ENCODE measurements at regions not wholly inside any gene's neighbourhood (a gene's known extent, or its start where the extent isn't known, plus 50 kb on each side); places are given as distances from the start of the nearest gene placed in this dataset.
A peak's percentile ranks its signal among the peaks of the same experiment; 100 is the strongest.
"Not testable (repeated sequence)": the region's sequence is repeated elsewhere in the genome, so short reads cannot be mapped to it uniquely, and the experiment has no call there.

DNA sequence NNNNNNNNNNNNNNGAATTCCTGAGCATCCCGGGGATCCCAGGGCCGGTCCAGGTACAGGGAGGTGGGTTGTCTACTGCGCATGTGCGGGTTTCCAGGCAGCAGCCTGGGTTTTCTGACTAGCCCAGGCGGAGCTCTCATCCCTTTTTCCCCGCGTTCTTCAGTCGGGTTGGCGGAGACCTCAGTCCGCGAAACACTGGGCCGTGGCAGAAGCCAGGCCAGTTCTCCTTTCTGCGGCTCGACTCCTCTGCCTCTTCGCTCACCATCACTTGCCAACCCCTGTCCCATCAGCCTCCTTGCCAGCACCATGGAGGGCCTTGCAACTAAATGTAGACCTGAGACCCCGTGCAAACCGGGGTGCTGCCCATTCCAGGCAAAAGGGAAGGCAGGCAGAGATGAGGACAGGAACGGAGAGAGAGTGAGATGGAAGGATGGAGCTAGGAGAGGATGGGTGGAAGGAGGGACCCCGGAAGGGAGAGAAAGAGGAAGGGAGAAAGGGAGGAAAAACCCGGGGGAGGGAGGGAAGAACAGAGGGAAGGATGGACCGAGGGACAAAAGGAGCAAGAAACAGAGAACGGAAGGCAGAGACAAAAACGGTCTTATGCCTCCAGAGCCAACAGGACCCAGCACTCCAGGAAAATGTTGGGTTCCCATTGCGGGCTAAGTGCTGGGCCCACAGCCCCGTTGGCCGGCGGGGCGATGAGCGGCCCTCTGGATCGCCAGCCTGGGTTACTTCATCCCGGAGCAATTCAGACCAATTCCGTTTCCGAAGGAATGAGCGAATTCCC is 445.4 kb upstream of the DEFB115 start:
- no peak for ATAC-seq
- no peaks in the 10 kb centered on the region for H3K9me3 ChIP-seq
- intact Hi-C loops (cut with DNase I; ENCODE audit: low total_unique reads) (no loop called here), in situ Hi-C loops (cut with MboI; ENCODE audit: low sequenced_read_pairs in 4 of 4) (no loop called here)
- H3K27ac ChIP-seq: no peak overlapping the region
- no peaks in the 10 kb centered on the region for H3K36me3 ChIP-seq
- peak in 1 of 2 donors; percentile 28 for DNase-seq
- H3K4me3 ChIP-seq: no peak overlapping the region
- no peaks in the 10 kb centered on the region for H3K4me1 ChIP-seq
- TF ChIP-seq, protein P1, sequence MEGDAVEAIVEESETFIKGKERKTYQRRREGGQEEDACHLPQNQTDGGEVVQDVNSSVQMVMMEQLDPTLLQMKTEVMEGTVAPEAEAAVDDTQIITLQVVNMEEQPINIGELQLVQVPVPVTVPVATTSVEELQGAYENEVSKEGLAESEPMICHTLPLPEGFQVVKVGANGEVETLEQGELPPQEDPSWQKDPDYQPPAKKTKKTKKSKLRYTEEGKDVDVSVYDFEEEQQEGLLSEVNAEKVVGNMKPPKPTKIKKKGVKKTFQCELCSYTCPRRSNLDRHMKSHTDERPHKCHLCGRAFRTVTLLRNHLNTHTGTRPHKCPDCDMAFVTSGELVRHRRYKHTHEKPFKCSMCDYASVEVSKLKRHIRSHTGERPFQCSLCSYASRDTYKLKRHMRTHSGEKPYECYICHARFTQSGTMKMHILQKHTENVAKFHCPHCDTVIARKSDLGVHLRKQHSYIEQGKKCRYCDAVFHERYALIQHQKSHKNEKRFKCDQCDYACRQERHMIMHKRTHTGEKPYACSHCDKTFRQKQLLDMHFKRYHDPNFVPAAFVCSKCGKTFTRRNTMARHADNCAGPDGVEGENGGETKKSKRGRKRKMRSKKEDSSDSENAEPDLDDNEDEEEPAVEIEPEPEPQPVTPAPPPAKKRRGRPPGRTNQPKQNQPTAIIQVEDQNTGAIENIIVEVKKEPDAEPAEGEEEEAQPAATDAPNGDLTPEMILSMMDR (IDR thresholded peaks at IDR 0.05 in 4 of 5, conservative IDR thresholded peaks at IDR 0.05 in 1 of 5): no peak
- TF ChIP-seq POLR2A (IDR thresholded peaks at IDR 0.05): no peak
- H3K27me3 ChIP-seq: peaks cover 0 to 11% (median 0%) of the 10 kb centered on the region in 3 donors

DNA sequence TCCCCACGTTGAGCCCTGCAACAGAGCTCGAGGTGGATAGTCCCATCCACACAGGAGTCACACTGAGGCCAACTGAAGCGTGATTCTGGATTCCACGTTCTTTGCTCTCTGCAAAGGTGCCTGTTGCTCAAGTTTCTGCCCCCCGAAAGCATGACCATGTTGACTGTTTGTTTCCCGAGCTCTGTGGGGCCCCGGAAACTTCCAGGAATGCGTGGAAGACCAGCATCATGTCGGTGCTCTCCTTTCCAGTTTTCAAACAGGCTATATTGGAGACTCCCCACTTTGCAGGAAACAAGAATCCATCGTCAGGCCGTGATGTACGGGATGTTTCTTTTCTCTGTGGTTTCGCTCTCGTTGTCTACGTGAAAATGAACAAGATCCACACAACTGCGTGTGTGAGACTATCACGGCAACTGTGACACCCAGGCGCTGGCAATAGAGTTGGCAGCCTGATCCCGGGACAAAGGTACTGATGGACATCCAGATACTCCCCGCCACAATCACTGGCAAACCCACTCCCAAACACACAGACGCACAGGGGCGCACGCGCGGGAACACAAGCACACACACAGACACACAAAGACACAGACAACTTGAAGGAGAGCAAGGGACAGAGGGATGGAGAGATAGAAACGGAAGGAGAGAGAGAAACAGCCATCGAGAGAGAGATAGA is 444.6 kb upstream of the DEFB115 start:
- Histone ChIP-seq H3K27ac (no peak overlapping the region), H3K36me3 (no peaks in the 10 kb centered on the region), H3K27me3 (peaks cover 0 to 11% (median 0%) of the 10 kb centered on the region in 3 donors), H3K4me1 (no peaks in the 10 kb centered on the region), H3K4me3 (no peak overlapping the region), H3K9me3 (no peaks in the 10 kb centered on the region)
- intact Hi-C loops (cut with DNase I; ENCODE audit: low total_unique reads) (no loop called here), in situ Hi-C loops (cut with MboI; ENCODE audit: low sequenced_read_pairs in 4 of 4) (no loop called here)
- ATAC-seq: no peak
- TF ChIP-seq, protein P1 (IDR thresholded peaks at IDR 0.05 in 4 of 5, conservative IDR thresholded peaks at IDR 0.05 in 1 of 5): no peak
- no peak for TF ChIP-seq POLR2A (IDR thresholded peaks at IDR 0.05)
- DNase-seq: no peak

DNA sequence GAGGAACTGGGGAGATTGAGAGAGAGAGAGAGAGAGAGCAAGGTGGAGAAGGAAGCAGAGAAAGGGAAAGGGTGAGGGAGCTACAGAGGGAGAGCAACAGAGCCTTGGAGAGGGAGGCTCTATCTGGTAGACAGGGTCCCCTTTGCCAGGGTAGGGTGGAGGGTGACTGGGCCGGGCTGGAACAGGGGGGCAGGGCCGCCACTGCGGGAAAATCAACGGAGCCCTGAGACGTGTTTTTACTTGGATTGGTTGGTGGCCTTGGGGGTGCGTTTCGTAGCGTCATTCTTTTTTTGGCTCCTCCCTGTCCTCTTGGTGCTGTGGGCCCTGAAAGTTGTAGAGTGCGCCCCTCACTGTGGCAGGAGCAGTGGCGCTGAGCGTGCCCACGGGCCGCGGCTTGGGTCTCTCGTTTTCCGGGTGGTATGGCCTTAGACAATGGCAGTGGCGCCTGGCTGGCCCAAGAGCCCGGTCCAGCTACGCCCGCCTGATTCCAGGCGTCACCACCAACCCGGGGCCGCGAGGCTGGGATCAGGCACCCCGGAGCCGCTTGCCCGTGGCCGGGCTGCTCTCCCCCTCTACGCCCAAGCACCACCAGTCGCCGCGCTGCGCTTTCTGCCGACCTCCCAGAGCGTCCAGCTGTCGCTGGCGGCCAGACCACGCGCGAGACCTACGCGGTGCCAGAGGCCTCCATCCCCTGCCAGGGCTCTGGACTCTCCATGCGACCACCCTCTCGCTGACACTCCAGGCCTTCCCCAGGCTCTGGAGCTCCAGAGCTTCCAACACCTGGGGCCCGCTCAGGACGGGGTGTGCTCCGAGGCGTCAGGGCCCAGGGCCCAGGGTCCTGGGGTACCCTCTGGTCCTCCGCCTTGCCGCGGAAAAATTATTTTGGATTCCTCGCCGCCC is 443.8 kb upstream of the DEFB115 start:
- H3K27me3 ChIP-seq: peaks cover 0 to 11% (median 0%) of the 10 kb centered on the region in 3 donors
- H3K4me3 ChIP-seq; H3K4me1 ChIP-seq; H3K9me3 ChIP-seq; H3K36me3 ChIP-seq; in situ Hi-C loops (cut with MboI; ENCODE audit: low sequenced_read_pairs in 4 of 4); ATAC-seq; intact Hi-C loops (cut with DNase I; ENCODE audit: low total_unique reads); DNase-seq; H3K27ac ChIP-seq: not testable (repeated sequence)

DNA sequence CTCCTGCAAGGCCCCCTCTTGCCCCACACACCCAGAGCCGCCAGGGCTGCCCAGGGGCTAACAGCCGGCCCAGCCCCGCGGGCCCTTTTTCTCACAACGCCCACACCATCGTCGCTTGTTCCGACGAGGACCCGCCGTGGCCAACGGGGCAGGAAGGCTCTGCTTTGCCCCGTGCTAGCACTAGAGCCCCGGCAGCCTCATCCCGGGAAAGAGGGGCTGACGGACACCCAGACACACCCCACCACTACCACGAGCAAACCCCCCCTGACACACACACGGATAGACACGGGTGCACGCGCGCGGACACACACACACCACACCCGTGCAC is 443.2 kb upstream of the DEFB115 start:
- H3K4me1 ChIP-seq; H3K36me3 ChIP-seq; H3K4me3 ChIP-seq; in situ Hi-C loops (cut with MboI; ENCODE audit: low sequenced_read_pairs in 4 of 4); H3K27ac ChIP-seq; H3K9me3 ChIP-seq; intact Hi-C loops (cut with DNase I; ENCODE audit: low total_unique reads); DNase-seq; ATAC-seq: not testable (repeated sequence)
- H3K27me3 ChIP-seq: peaks cover 0 to 11% (median 0%) of the 10 kb centered on the region in 3 donors

DNA sequence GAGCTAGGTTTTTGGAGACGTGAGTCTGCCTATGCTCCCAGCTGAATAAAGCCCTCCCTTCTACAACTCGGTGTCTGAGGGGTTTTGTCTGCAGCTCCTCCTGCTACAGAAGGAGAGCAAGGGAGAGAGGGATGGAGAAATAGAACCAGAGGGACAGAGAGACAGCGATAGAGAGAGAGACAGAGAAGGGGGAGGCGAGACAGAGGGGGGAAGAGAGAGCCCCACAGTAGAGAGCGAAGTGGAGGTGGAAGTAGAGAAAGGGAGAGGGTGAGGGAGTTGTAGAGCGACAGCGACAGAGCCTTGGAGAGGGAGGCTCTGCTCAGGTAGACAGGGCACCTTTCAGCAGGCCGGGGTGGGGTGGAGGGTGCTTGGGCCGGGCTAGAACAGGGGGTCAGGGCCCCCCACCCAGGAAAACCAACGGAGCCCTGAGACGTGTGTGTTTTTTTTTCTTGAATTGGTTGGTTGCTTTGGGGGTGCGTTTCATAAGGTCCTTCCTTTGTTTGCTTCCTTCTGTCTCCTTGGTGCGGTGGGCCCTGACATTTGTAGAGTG is 442.4 kb upstream of the DEFB115 start:
- H3K27ac ChIP-seq; H3K4me3 ChIP-seq; intact Hi-C loops (cut with DNase I; ENCODE audit: low total_unique reads); ATAC-seq; H3K4me1 ChIP-seq; H3K36me3 ChIP-seq; H3K9me3 ChIP-seq; in situ Hi-C loops (cut with MboI; ENCODE audit: low sequenced_read_pairs in 4 of 4); DNase-seq: not testable (repeated sequence)
- peaks cover 0 to 11% (median 0%) of the 10 kb centered on the region in 3 donors for H3K27me3 ChIP-seq

Data from gastrocnemius medialis (tissue), 4 donors.